Upper lobe of left lung (tissue), 4 donors: ENCODE measurements at regions not wholly inside any gene's neighbourhood (a gene's known extent, or its start where the extent isn't known, plus 50 kb on each side); places are given as distances from the start of the nearest gene placed in this dataset.

Source experiments
- CTCF ChIP-seq, 6 experiments: fragments of 450-650 bp in 4 of 6; fragments of 200-600 bp in 2 of 6; sonication (generic) in 2 of 6; IDR thresholded peaks; one replicate each; pipeline ENCODE4 v1.5.1; 2016 to 2019; ENCODE audit warnings: antibody characterized with exemption in 6 of 6
- POLR2A ChIP-seq, 4 donors: fragments of 450-650 bp; IDR thresholded peaks; one replicate each; pipeline ENCODE4 v1.5.1; 2016 to 2017; ENCODE audit warnings: antibody characterized with exemption in 4 of 4, mild to moderate bottlenecking in 2 of 4
- POLR2AphosphoS5 ChIP-seq, 2 donors: sonication (generic); formaldehyde crosslinking; IDR thresholded peaks; one replicate each; pipeline ENCODE4 v1.5.1; 2017; ENCODE audit warnings: antibody characterized with exemption in 2 of 2

DNA sequence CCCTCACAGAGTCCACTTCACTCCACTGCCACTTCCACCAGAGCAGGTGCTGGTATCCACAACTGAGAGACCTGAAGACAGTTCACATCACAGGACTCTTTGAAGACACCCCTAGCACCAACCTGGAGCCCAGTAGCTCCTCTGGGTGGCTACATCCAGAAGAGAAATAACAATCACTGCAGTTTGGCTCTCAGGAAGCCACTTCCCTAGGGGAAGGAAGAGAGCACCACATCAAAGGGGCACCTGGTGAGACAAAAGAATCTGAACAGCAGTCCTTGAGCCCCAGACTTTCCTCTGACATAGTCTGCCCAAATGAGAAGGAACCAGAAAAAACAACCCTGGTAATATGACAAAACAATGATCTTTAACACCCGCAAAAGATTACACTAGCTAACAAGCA, 113.2 kb downstream of the TENT5C start:
- TF ChIP-seq POLR2AphosphoS5 (IDR thresholded peaks at IDR 0.05) (no peak), CTCF (IDR thresholded peaks at IDR 0.05) (no peak), POLR2A (IDR thresholded peaks at IDR 0.05) (no peak)
